ENCODE measurements at regions not wholly inside any gene's neighbourhood (a gene's known extent, or its start where the extent isn't known, plus 50 kb on each side); places are given as distances from the start of the nearest gene placed in this dataset.
"Not testable (repeated sequence)": the region's sequence is repeated elsewhere in the genome, so short reads cannot be mapped to it uniquely, and the experiment has no call there.

- no peak for DNase-seq (ENCODE audit: low read depth in 3 of 3, low spot score in 2 of 3)
Observed at GRCh38 chr3:26472345-26472744, 150.2 kb upstream of the LRRC3B start.

- DNase-seq (ENCODE audit: low read depth in 3 of 3, low spot score in 2 of 3): no peak
Observed at GRCh38 chr3:26474706-26475105, 147.9 kb upstream of the LRRC3B start.

GRCh38 chr3:26480377-26480776 lies 142.2 kb upstream of the LRRC3B start:
- no peak for DNase-seq (ENCODE audit: low read depth in 3 of 3, low spot score in 2 of 3)

GRCh38 chr3:26484140-26484539 lies 138.4 kb upstream of the LRRC3B start:
- no peak for DNase-seq (ENCODE audit: low read depth in 3 of 3, low spot score in 2 of 3)

GRCh38 chr3:26498271-26498670 lies 124.3 kb upstream of the LRRC3B start:
- no peak for DNase-seq (ENCODE audit: low read depth in 3 of 3, low spot score in 2 of 3)

GRCh38 chr3:26505399-26505798 lies 117.2 kb upstream of the LRRC3B start:
- DNase-seq (ENCODE audit: low read depth in 3 of 3, low spot score in 2 of 3): no peak

- DNase-seq (ENCODE audit: low read depth in 3 of 3, low spot score in 2 of 3): not testable (repeated sequence)
Observed at GRCh38 chr3:26514445-26515029, 108.0 kb upstream of the LRRC3B start.

- peak; percentile 21 to 44 (median 25) for DNase-seq (ENCODE audit: low read depth in 3 of 3, low spot score in 2 of 3)
Observed at GRCh38 chr3:26515351-26515750, 107.2 kb upstream of the LRRC3B start.

GRCh38 chr3:26521261-26521660 lies 101.3 kb upstream of the LRRC3B start:
- no peak for DNase-seq (ENCODE audit: low read depth in 3 of 3, low spot score in 2 of 3)

- no peak for DNase-seq (ENCODE audit: low read depth in 3 of 3, low spot score in 2 of 3)
Observed at GRCh38 chr3:26522919-26523318, 99.7 kb upstream of the LRRC3B start.

- no peak for DNase-seq (ENCODE audit: low read depth in 3 of 3, low spot score in 2 of 3)
Observed at GRCh38 chr3:26525013-26525412, 97.6 kb upstream of the LRRC3B start.

GRCh38 chr3:26535151-26535550 lies 87.4 kb upstream of the LRRC3B start:
- no peak for DNase-seq (ENCODE audit: low read depth in 3 of 3, low spot score in 2 of 3)

- no peak for DNase-seq (ENCODE audit: low read depth in 3 of 3, low spot score in 2 of 3)
Observed at GRCh38 chr3:26536955-26537354, 85.6 kb upstream of the LRRC3B start.

GRCh38 chr3:26550413-26550812 lies 72.2 kb upstream of the LRRC3B start:
- DNase-seq (ENCODE audit: low read depth in 3 of 3, low spot score in 2 of 3): no peak

- no peak for DNase-seq (ENCODE audit: low read depth in 3 of 3, low spot score in 2 of 3)
Observed at GRCh38 chr3:26556637-26557036, 65.9 kb upstream of the LRRC3B start.

- no peak for DNase-seq (ENCODE audit: low read depth in 3 of 3, low spot score in 2 of 3)
Observed at GRCh38 chr3:26558257-26558656, 64.3 kb upstream of the LRRC3B start.

GRCh38 chr3:26559227-26559626 lies 63.3 kb upstream of the LRRC3B start:
- peak in 2 of 3 donors; percentile 16 to 19 for DNase-seq (ENCODE audit: low read depth in 3 of 3, low spot score in 2 of 3)

- DNase-seq (ENCODE audit: low read depth in 3 of 3, low spot score in 2 of 3): no peak
Observed at GRCh38 chr3:26560081-26560480, 62.5 kb upstream of the LRRC3B start.

GRCh38 chr3:26562021-26562768 lies 60.4 kb upstream of the LRRC3B start:
- DNase-seq (ENCODE audit: low read depth in 3 of 3, low spot score in 2 of 3): no peak
